B cell (primary cell): ENCODE measurements at regions not wholly inside any gene's neighbourhood (a gene's known extent, or its start where the extent isn't known, plus 50 kb on each side); places are given as distances from the start of the nearest gene placed in this dataset.

Experiments used
- ATAC-seq: fragments of 200-7000 bp; cut with Tn5 transposase; one replicate; pipeline ENCODE4 v1.10.0; 2021; ENCODE audit warnings: low read depth, mild to moderate bottlenecking, moderate number of reproducible peaks, moderate library complexity
- CTCF ChIA-PET: fragments of 350-600 bp; sonication (Branson Sonifier 250); formaldehyde crosslinking; loops from one replicate; lab custom pipeline; 2021; ENCODE audit warnings: antibody characterized with exemption, inconsistent platforms; lab: Charles Lee
- POLR2A ChIA-PET: fragments of 350-600 bp; sonication (Branson Sonifier 250); formaldehyde crosslinking; loops from one replicate; lab custom pipeline; 2021; ENCODE audit warnings: antibody characterized with exemption; lab: Charles Lee
- DNase-seq: peaks from one replicate; pipeline ENCODE4 v3.0.0; 2013
- H2AFZ ChIP-seq: 2 replicates; pipeline ENCODE4 v1.6.1; 2012; ENCODE audit warnings: mild to moderate bottlenecking, low read depth, low read length; ENCODE audit not compliant: insufficient read depth, poor library complexity, severe bottlenecking
- H3K27ac ChIP-seq, 2 donors: 1 replicate in 1 of 2; 2 replicates in 1 of 2; pipeline ENCODE4 v1.5.1; 2012 to 2013; ENCODE audit warnings: low read length in 2 of 2, mild to moderate bottlenecking in 2 of 2, moderate library complexity in 1 of 2
- H3K27me3 ChIP-seq, 4 experiments: fragments of 200-600 bp in 1 of 4; sonication (generic) in 1 of 4; replicated peaks in 1 of 4; 1 replicate in 2 of 4; 2 replicates in 2 of 4; pipeline versions ENCODE4 v1.6.1 to v1.7.0; 2013 to 2016; ENCODE audit warnings: low read length in 3 of 4, mild to moderate bottlenecking in 2 of 4, mixed read lengths in 1 of 4, moderate library complexity in 1 of 4; ENCODE audit not compliant: insufficient read depth in 4 of 4, control insufficient read depth in 3 of 4; ENCODE audit errors: control extremely low read depth in 1 of 4
- H3K36me3 ChIP-seq, 2 experiments: replicated peaks in 1 of 2; 1 replicate in 1 of 2; 2 replicates in 1 of 2; pipeline versions ENCODE4 v1.6.1 to v1.7.1; 2013; ENCODE audit warnings: low read length in 1 of 2; ENCODE audit not compliant: insufficient read depth in 2 of 2, control insufficient read depth in 1 of 2; ENCODE audit errors: control extremely low read depth in 1 of 2, extremely low read depth in 1 of 2
- H3K4me1 ChIP-seq, 2 donors: fragments of 200-600 bp in 1 of 2; sonication (generic) in 1 of 2; 1 replicate in 1 of 2; 2 replicates in 1 of 2; pipeline versions ENCODE4 v1.5.1 to v1.6.1; 2013 to 2017; ENCODE audit warnings: low read length in 2 of 2; ENCODE audit not compliant: control insufficient read depth in 2 of 2, insufficient read depth in 2 of 2
- H3K4me2 ChIP-seq: replicated peaks from 2 replicates; pipeline ENCODE3; 2012; ENCODE audit warnings: mild to moderate bottlenecking, low read depth, low read length; ENCODE audit not compliant: poor library complexity, severe bottlenecking
- H3K4me3 ChIP-seq, 5 experiments: fragments of 200-600 bp in 1 of 5; sonication (generic) in 1 of 5; 1 replicate in 3 of 5; 2 replicates in 2 of 5; pipeline versions ENCODE4 v1.5.1 to v1.7.0; 2011 to 2016; ENCODE audit warnings: low read length in 4 of 5, mild to moderate bottlenecking in 4 of 5, low read depth in 2 of 5, control low read depth in 1 of 5, moderate library complexity in 1 of 5; ENCODE audit not compliant: insufficient read depth in 1 of 5; ENCODE audit errors: control extremely low read depth in 1 of 5, extremely low read depth in 1 of 5
- H3K79me2 ChIP-seq: fragments of 200-600 bp; sonication (generic); one replicate; pipeline ENCODE4 v1.6.0; 2016; ENCODE audit warnings: low read length; ENCODE audit not compliant: control insufficient read depth, insufficient read depth
- H3K9ac ChIP-seq: fragments of 200-600 bp; sonication (generic); 2 replicates; pipeline ENCODE4 v1.6.1; 2017; ENCODE audit warnings: mild to moderate bottlenecking, low read length, moderate library complexity
- H3K9me3 ChIP-seq, 3 donors: one replicate each; pipeline versions ENCODE4 v1.6.1 to v1.7.1; 2013; ENCODE audit warnings: low read length in 2 of 3; ENCODE audit not compliant: control insufficient read depth in 2 of 3, insufficient read depth in 1 of 3; ENCODE audit errors: control extremely low read depth in 1 of 3
- H4K20me1 ChIP-seq: 2 replicates; pipeline ENCODE4 v1.6.0; 2012; ENCODE audit warnings: mild to moderate bottlenecking, low read length; ENCODE audit not compliant: insufficient read depth, control insufficient read depth, poor library complexity, severe bottlenecking
- H3K27ac Mint-ChIP-seq: one replicate; pipeline ENCODE4 v1.8.0; 2021; ENCODE audit warnings: mixed read lengths
- H3K27me3 Mint-ChIP-seq: one replicate; pipeline ENCODE4 v1.8.0; 2021; ENCODE audit warnings: mixed read lengths
- H3K4me1 Mint-ChIP-seq: one replicate; pipeline ENCODE4 v1.8.0; 2021; ENCODE audit warnings: mixed read lengths
- H3K4me3 Mint-ChIP-seq: one replicate; pipeline ENCODE4 v1.8.0; 2021; ENCODE audit warnings: mixed read lengths
- H3K9me3 Mint-ChIP-seq: one replicate; pipeline ENCODE4 v1.8.0; 2022; ENCODE audit warnings: mixed read lengths; ENCODE audit not compliant: insufficient read depth
- CTCF ChIP-seq: fragments of 200-600 bp; IDR thresholded peaks from one replicate; pipeline ENCODE4 v1.8.0; 2022; ENCODE audit warnings: antibody characterized with exemption, mild to moderate bottlenecking
- EZH2 ChIP-seq: IDR thresholded peaks from 2 replicates; pipeline ENCODE4 v1.6.1; 2012; ENCODE audit warnings: borderline replicate concordance, low read depth, mild to moderate bottlenecking, moderate library complexity, low read length; ENCODE audit not compliant: insufficient read depth, poor library complexity, severe bottlenecking
- WGBS: methylation state at CpG from one replicate; pipeline ENCODE4 v1.1.5; 2013; ENCODE audit warnings: missing lambda C conversion rate; ENCODE audit not compliant: insufficient coverage; 5-methylcytosine and 5-hydroxymethylcytosine counted together
- intact Hi-C: fragments of 100-400 bp; cut with micrococcal nuclease; formaldehyde crosslinking; loops from one replicate; pipeline ENCODE4 v1.10.0; 2022

GRCh38 chr6:111943266-111943665, 70.0 kb upstream of the FYN start:
- intact Hi-C loops = no loop called here
- WGBS = no CpG with 5 or more reads among the region's 3 CpGs
- H3K27me3 Mint-ChIP-seq = peaks cover 36% of the 10 kb centered on the region
- H3K27me3 ChIP-seq = peaks cover 0 to 3% (median 0%) of the 10 kb centered on the region in 4 experiments
- ChIA-PET CTCF (no interaction called here), POLR2A (no interaction called here)
- H3K9me3 Mint-ChIP-seq = peaks cover 6% of the 10 kb centered on the region
- H3K4me3 Mint-ChIP-seq = no peak overlapping the region
- no peaks in the 10 kb centered on the region for H3K79me2 ChIP-seq
- H2AFZ ChIP-seq = no peak overlapping the region
- H3K4me3 ChIP-seq = no peak overlapping the region
- TF ChIP-seq EZH2 (no peak), CTCF (no peak)
- no peaks in the 10 kb centered on the region for H3K36me3 ChIP-seq
- H3K27ac Mint-ChIP-seq = no peak overlapping the region
- no peaks in the 10 kb centered on the region for H4K20me1 ChIP-seq
- no peak overlapping the region for H3K9ac ChIP-seq
- H3K4me2 ChIP-seq = no peak overlapping the region
- no peaks in the 10 kb centered on the region for H3K4me1 ChIP-seq
- DNase-seq = no peak
- H3K27ac ChIP-seq = no peak overlapping the region
- peaks cover 2% of the 10 kb centered on the region for H3K4me1 Mint-ChIP-seq
- ATAC-seq = no peak
- H3K9me3 ChIP-seq = no peaks in the 10 kb centered on the region

GRCh38 chr6:111943726-111944125, 70.5 kb upstream of the FYN start:
- CTCF ChIA-PET = no interaction called here
- intact Hi-C loops = no loop called here
- Mint-ChIP-seq H3K4me1 (peaks cover 2% of the 10 kb centered on the region), H3K4me3 (no peak overlapping the region), H3K27me3 (peaks cover 40% of the 10 kb centered on the region), H3K9me3 (peaks cover 6% of the 10 kb centered on the region), H3K27ac (no peak overlapping the region)
- Histone ChIP-seq H2AFZ (no peak overlapping the region), H3K9me3 (no peaks in the 10 kb centered on the region), H3K4me3 (no peak overlapping the region), H3K79me2 (no peaks in the 10 kb centered on the region), H3K36me3 (no peaks in the 10 kb centered on the region), H3K27me3 (peaks cover 0 to 3% (median 0%) of the 10 kb centered on the region in 4 experiments), H3K4me2 (no peak overlapping the region), H3K9ac (no peak overlapping the region), H3K27ac (no peak overlapping the region), H3K4me1 (no peaks in the 10 kb centered on the region), H4K20me1 (no peaks in the 10 kb centered on the region)
- no CpG with 5 or more reads among the region's 3 CpGs for WGBS
- TF ChIP-seq EZH2 = no peak
- no peak for TF ChIP-seq CTCF
- no peak for ATAC-seq
- no peak for DNase-seq
- POLR2A ChIA-PET = no interaction called here
